ENCODE measurements at regions not wholly inside any gene's neighbourhood (a gene's known extent, or its start where the extent isn't known, plus 50 kb on each side); places are given as distances from the start of the nearest gene placed in this dataset.

- no peak for FAIRE-seq
Observed at GRCh38 chrX:68944211-68944610, 115.4 kb downstream of the EFNB1 start.

GRCh38 chrX:68942840-68943239, 114.0 kb downstream of the EFNB1 start:
- no peak for FAIRE-seq

GRCh38 chrX:68942104-68942503, 113.3 kb downstream of the EFNB1 start:
- no peak for FAIRE-seq

GRCh38 chrX:68941385-68941952, 112.6 kb downstream of the EFNB1 start:
- no peak for FAIRE-seq

- no peak for FAIRE-seq
Observed at GRCh38 chrX:68940601-68941000, 111.8 kb downstream of the EFNB1 start.

GRCh38 chrX:68939868-68940267, 111.0 kb downstream of the EFNB1 start:
- FAIRE-seq, result no peak

GRCh38 chrX:68938244-68939004, 109.6 kb downstream of the EFNB1 start:
- FAIRE-seq, result peak; percentile 28

GRCh38 chrX:68937581-68937980, 108.8 kb downstream of the EFNB1 start:
- no peak for FAIRE-seq

- FAIRE-seq, result no peak
Observed at GRCh38 chrX:68936608-68937007, 107.8 kb downstream of the EFNB1 start.

GRCh38 chrX:68936126-68936525, 107.3 kb downstream of the EFNB1 start:
- FAIRE-seq, result no peak

GRCh38 chrX:68935362-68935761, 106.5 kb downstream of the EFNB1 start:
- FAIRE-seq, result no peak

GRCh38 chrX:68934922-68935321, 106.1 kb downstream of the EFNB1 start:
- no peak for FAIRE-seq

GRCh38 chrX:68934421-68934820, 105.6 kb downstream of the EFNB1 start:
- FAIRE-seq, result no peak

GRCh38 chrX:68932611-68933010, 103.8 kb downstream of the EFNB1 start:
- FAIRE-seq, result no peak

GRCh38 chrX:68931345-68931744, 102.5 kb downstream of the EFNB1 start:
- FAIRE-seq, result no peak

- FAIRE-seq, result no peak
Observed at GRCh38 chrX:68930542-68931317, 101.9 kb downstream of the EFNB1 start.

GRCh38 chrX:68929332-68930150, 100.7 kb downstream of the EFNB1 start:
- no peak for FAIRE-seq

- FAIRE-seq, result no peak
Observed at GRCh38 chrX:68928401-68928800, 99.6 kb downstream of the EFNB1 start.

- no peak for FAIRE-seq
Observed at GRCh38 chrX:68927178-68927577, 98.4 kb downstream of the EFNB1 start.

- FAIRE-seq, result no peak
Observed at GRCh38 chrX:68923147-68923546, 94.3 kb downstream of the EFNB1 start.

- FAIRE-seq, result no peak
Observed at GRCh38 chrX:68922013-68922412, 93.2 kb downstream of the EFNB1 start.

GRCh38 chrX:68920561-68920960, 91.7 kb downstream of the EFNB1 start:
- no peak for FAIRE-seq

GRCh38 chrX:68919707-68920106, 90.9 kb downstream of the EFNB1 start:
- no peak for FAIRE-seq
